Amygdala (tissue), 56 donors: ENCODE measurements at regions not wholly inside any gene's neighbourhood (a gene's known extent, or its start where the extent isn't known, plus 50 kb on each side); places are given as distances from the start of the nearest gene placed in this dataset.
"Not testable (repeated sequence)": the region's sequence is repeated elsewhere in the genome, so short reads cannot be mapped to it uniquely, and the experiment has no call there.

ENCODE experiments used
- DNase-seq, 56 donors: peaks; one replicate each; lab custom pipeline; 2025; lab: John Stamatoyannopoulos, UW

DNA sequence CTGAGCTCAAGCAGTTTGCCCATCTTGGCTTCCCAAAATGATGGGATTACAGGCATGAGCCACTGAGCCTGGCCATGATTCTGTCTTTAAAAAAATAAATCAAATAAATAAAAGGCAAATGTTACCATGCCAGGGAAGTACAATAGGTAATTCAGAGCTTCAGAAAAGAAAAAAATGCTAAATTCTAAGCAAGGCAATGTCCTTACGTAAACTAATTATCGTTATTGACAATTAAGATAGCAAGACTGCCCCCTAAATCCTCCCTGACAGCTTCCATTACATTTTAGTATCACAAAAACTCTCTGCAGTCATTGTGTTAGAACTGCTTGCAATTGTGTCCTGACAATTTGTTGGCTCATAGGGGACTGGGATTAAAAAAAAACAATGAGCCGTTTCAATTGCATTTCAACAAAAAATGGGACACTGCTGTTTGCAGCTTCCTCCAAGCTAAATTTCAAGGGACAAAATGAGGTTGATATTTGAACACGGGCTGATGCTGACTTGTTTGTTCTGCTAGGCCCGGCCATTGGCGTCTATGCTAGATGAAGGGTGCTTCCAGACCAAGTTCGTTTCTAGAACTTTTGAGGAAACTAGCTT is 88.9 kb downstream of the MOGAT1 start:
- DNase-seq: peak in 1 of 56 donors; percentile 4

- DNase-seq: no peak
Measured at GRCh38 chr2:222761888-222762287, 90.4 kb downstream of the MOGAT1 start.

GRCh38 chr2:222762342-222762741 is 90.9 kb downstream of the MOGAT1 start:
- DNase-seq: no peak

DNA sequence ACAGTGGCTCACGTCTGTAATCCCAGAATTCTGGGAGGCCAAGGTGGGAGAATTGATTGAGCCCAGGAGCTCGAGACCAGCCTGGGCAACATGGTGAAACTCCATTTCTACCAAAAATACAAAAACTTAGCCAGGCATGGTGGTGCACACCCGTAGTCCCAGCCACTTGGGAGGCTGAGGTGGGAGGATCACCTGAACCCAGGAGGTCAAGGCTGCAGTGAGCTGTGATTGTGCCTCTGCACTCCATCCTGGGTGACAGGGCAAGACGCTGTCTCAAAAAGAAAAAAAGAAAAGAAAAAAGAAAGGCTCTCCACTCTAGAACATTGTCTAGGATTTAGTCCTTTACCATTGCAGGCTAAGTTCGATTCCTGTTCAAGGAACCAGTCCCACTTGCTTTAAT is 94.4 kb downstream of the MOGAT1 start:
- DNase-seq: not testable (repeated sequence)

GRCh38 chr2:222768019-222768418 is 92.8 kb upstream of the ACSL3 start:
- not testable (repeated sequence) for DNase-seq

- DNase-seq: no peak
Measured at GRCh38 chr2:222769446-222769845, 91.4 kb upstream of the ACSL3 start.

DNA sequence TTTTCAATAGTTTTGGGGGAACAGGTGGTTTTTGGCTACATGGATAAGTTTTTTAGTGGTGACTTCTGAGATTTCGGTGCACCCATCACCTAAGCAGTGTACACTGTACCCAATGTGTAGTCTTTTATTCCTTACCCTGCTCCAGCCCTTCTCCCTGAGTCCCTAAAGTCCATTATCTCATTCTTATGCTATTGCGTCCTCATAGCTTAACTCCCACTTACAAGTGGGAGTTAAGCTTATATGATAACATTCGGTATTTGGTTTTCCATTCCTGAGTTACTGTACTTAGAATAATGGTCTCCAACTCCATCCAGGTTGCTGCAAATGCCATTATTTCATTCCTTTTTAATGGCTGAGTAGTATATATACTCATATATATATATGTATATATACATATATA is 90.9 kb upstream of the ACSL3 start:
- DNase-seq: no peak

DNA sequence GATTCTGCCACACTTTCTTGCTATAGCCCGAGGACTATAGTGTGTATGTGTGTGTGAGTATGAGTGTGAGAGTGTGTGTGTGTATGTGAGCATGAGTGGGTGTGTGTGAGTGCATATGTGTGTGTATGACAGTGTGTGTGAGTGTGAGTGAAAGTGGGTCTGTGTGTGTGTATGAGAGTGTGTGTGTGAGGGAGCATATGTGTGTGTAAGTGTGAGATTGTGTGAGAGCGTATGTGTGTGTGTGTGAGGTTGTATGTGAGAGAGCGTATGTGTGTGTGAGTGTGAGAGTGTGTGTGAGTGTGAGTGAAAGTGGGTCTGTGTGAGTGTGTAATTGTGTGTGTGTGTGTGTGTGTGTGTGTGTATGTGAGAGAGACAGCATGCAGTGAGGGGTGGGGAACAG is 89.0 kb upstream of the ACSL3 start:
- DNase-seq: no peak

DNA sequence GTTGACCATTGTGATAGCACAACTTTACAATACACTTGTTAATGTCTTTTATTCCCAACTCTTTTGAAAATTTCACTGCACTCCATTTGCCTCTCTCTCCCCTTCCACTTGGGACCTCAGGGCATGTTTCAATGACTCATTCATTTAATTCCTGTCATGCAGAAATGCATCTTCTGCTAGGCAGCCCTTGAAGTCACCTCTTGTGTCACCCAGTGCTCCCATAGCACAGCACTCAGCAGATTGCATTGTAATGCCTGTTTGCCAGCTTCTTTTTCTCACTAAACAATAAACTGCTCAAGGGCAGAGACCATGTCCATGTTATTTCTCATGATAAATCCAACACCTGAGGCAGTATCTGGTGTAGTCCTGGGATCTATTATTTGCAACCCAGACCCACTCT is 85.9 kb upstream of the ACSL3 start:
- no peak for DNase-seq

GRCh38 chr2:222776792-222777191 is 84.0 kb upstream of the ACSL3 start:
- no peak for DNase-seq

GRCh38 chr2:222778400-222778799 is 82.4 kb upstream of the ACSL3 start:
- no peak for DNase-seq

DNA sequence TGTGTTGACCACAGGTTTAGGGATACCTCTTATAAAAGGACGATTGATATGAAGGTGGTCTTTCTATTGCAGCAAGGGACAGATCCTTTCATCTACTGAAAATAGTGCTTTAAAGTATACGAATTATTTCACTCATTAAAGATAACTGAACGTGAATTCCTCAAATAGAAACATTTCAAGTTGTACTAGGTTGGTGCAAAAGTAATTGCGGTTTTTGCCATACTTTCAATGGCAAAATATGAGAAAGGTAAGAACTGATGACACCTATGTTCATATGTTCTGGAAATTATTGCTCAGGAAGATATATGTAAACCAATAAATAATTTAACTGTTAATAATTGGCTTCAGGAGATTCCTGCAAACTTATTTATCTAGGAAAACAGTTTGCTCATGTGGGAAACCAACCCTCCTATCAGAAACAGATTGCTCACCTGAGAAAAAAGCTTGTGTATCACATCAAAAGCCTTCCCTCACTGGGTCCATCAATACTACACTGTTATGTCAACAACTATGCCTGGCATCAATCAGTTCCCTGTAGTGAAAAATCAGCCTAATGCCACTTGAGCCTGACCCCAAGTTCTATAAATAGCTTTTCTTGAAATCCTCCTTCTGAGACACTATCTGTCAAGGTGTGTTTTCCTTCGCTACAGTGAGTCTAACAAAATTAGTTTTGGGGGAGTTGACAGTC is 81.5 kb upstream of the ACSL3 start:
- DNase-seq: no peak

DNA sequence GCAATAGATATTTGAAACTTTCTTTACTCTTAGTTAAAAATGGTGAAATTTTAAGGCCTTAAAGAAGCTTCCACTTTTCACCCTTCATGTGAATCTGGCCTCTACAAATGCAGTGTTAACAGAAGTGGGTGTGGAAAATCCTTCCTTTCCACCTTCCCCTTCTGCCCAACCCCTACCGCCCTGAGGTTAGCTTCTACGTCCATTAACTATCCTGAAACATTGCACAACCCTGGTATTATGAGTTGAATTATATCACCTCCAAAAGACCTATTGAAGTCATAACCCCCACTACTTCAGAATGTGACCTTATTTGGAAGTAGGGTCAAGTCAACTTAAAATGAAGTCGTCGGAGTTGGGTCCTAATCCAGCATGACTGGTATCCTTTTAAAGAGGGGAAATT is 80.8 kb upstream of the ACSL3 start:
- no peak for DNase-seq

GRCh38 chr2:222782201-222782730 is 78.6 kb upstream of the ACSL3 start:
- DNase-seq: no peak

DNA sequence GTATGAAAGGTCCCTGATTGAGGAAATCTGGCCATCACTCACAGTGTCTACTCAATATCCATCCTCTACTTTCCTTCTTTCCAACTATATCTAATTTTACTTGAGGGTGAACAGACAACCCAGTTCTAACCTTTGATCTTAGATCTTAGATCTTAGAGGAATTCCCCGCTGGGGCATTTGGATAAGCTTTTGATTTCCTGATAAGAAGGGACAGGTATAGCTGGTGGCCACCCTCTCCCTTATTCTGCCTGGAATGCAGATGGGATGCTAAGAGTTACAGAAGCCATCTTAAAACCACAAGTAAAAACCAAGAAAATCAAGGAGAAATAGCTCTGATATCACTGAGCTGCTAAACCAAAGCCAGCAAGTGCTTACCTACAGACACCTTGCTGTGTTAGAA is 77.2 kb upstream of the ACSL3 start:
- no peak for DNase-seq

- no peak for DNase-seq
Measured at GRCh38 chr2:222790932-222791331, 69.9 kb upstream of the ACSL3 start.

DNA sequence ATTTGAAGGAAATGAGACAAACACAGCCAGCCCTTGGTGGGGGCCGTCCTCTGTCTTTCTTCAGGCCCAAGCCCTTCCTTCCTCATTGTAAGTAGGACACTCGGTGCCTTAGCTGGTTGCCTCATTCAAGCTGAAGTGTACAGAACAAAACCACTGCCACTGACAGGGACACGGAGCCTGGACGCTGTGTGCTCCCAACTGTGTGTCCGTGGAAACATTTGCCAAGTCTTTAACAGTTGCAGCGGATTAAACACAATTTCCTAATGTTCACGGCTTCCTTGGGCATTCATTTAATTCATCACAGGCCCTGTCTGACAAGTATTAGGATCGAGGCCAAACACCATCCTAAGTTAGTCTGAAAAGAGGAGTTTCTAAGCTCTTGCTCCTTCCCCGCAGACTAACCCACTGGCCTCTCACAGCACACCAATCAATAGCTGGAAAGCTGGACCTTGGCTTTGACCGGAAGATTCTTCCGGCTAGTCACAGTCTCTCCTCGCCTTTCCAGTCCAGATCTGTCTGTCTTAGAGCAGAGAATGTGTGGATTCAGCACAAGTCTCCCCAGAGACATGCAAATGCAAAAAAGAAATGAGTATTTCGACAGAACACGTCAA is 68.7 kb upstream of the ACSL3 start:
- DNase-seq: peak in 47 of 56 donors; percentile 8 to 74 (median 33)

- DNase-seq: no peak
Measured at GRCh38 chr2:222794585-222795449, 66.0 kb upstream of the ACSL3 start.

- DNase-seq: no peak
Measured at GRCh38 chr2:222795450-222796357, 65.1 kb upstream of the ACSL3 start.
